H1 (cell line): ENCODE measurements at regions not wholly inside any gene's neighbourhood (a gene's known extent, or its start where the extent isn't known, plus 50 kb on each side); places are given as distances from the start of the nearest gene placed in this dataset.

ENCODE experiments used
- CTCF ChIA-PET: fragments of 300-600 bp; sonication (Branson Sonifier 250); formaldehyde crosslinking; loops from one replicate; lab custom pipeline; 2021; ENCODE audit not compliant: partially characterized antibody; lab: Charles Lee
- POLR2A ChIA-PET: fragments of 300-600 bp; sonication (Branson Sonifier 250); formaldehyde crosslinking; loops from one replicate; lab custom pipeline; 2021; ENCODE audit warnings: inconsistent platforms; ENCODE audit not compliant: partially characterized antibody; lab: Charles Lee
- DNase-seq, 2 experiments: peaks; one replicate each; pipeline versions ENCODE4 v3.0.0 to v3.0.0-alpha.2; 2010 to 2022; ENCODE audit warnings: low spot score in 2 of 2, low read depth in 1 of 2, mixed read lengths in 1 of 2
- FAIRE-seq: peaks from 2 replicates; lab custom pipeline; 2011; peaks lifted over from hg19 to GRCh38; lab: Jason Lieb, UNC
- H2AFZ ChIP-seq: 2 replicates; pipeline ENCODE4 v1.8.1; 2012; ENCODE audit warnings: low read length, inconsistent platforms
- H2AK5ac ChIP-seq: 2 replicates; pipeline ENCODE4 v1.6.1; 2013; ENCODE audit warnings: low read depth, low read length
- H2BK120ac ChIP-seq: replicated peaks from 2 replicates; pipeline ENCODE3; 2013; ENCODE audit warnings: low read depth, low read length, inconsistent platforms
- H2BK12ac ChIP-seq: 2 replicates; pipeline ENCODE4 v1.6.1; 2013; ENCODE audit warnings: low read depth, low read length
- H2BK15ac ChIP-seq: 2 replicates; pipeline ENCODE4 v1.6.1; 2013; ENCODE audit warnings: low read length
- H2BK20ac ChIP-seq: 2 replicates; pipeline ENCODE4 v1.6.1; 2013; ENCODE audit warnings: low read length
- H2BK5ac ChIP-seq: 2 replicates; pipeline ENCODE4 v1.6.1; 2013; ENCODE audit warnings: low read depth, low read length
- H3K14ac ChIP-seq: 2 replicates; pipeline ENCODE4 v1.6.1; 2013; ENCODE audit warnings: inconsistent platforms; ENCODE audit not compliant: insufficient read length
- H3K18ac ChIP-seq: 2 replicates; pipeline ENCODE4 v1.6.1; 2013; ENCODE audit warnings: low read length; ENCODE audit errors: extremely low read depth
- H3K23ac ChIP-seq: 2 replicates; pipeline ENCODE4 v1.6.1; 2013; ENCODE audit warnings: inconsistent platforms; ENCODE audit not compliant: insufficient read length
- H3K23me2 ChIP-seq: 2 replicates; pipeline ENCODE4 v1.6.1; 2013; ENCODE audit warnings: low read depth, low read length
- H3K27ac ChIP-seq: 2 replicates; pipeline ENCODE4 v1.6.1; 2011; ENCODE audit warnings: low read depth, low read length, inconsistent platforms
- H3K27me3 ChIP-seq, 4 experiments: replicated peaks in 1 of 4; 1 replicate in 1 of 4; 2 replicates in 3 of 4; pipeline versions ENCODE4 v1.6.1 to v1.8.1; 2011 to 2013; ENCODE audit warnings: low read length in 3 of 4, mild to moderate bottlenecking in 3 of 4, inconsistent platforms in 2 of 4, mixed read lengths in 2 of 4, moderate library complexity in 1 of 4; ENCODE audit not compliant: control insufficient read depth in 3 of 4, insufficient read depth in 3 of 4; ENCODE audit errors: extremely low read depth in 1 of 4
- H3K36me3 ChIP-seq, 4 experiments: 2 replicates each; pipeline versions ENCODE4 v1.6.1 to v1.8.1; 2011 to 2013; ENCODE audit warnings: mild to moderate bottlenecking in 4 of 4, low read length in 3 of 4, moderate library complexity in 2 of 4, control low read depth in 1 of 4, inconsistent platforms in 1 of 4; ENCODE audit not compliant: insufficient read depth in 4 of 4, control insufficient read depth in 2 of 4
- H3K4ac ChIP-seq: replicated peaks from 2 replicates; pipeline ENCODE3; 2013; ENCODE audit warnings: low read length, low read depth, mixed read lengths, inconsistent platforms; ENCODE audit not compliant: insufficient read length
- H3K4me1 ChIP-seq, 4 experiments: replicated peaks in 1 of 4; 1 replicate in 1 of 4; 2 replicates in 3 of 4; pipeline versions ENCODE4 v1.6.1 to v1.8.1; 2011 to 2013; ENCODE audit warnings: low read length in 3 of 4, inconsistent platforms in 2 of 4, mixed read lengths in 1 of 4; ENCODE audit not compliant: insufficient read depth in 4 of 4, control insufficient read depth in 3 of 4
- H3K4me2 ChIP-seq, 2 experiments: 2 replicates each; pipeline versions ENCODE4 v1.6.1 to v1.8.1; 2011 to 2013; ENCODE audit warnings: low read depth in 2 of 2, low read length in 2 of 2, control low read depth in 1 of 2, inconsistent platforms in 1 of 2, mild to moderate bottlenecking in 1 of 2; ENCODE audit not compliant: insufficient read depth in 1 of 2
- H3K4me3 ChIP-seq, 4 experiments: fragments of 200-600, 300-600 bp in 1 of 4; sonication (generic), shearing (Covaris generic), sonication (Bioruptor Twin) in 1 of 4; 2 replicates each; pipeline versions ENCODE4 v1.5.1 to v1.8.1; 2011 to 2016; ENCODE audit warnings: low read length in 4 of 4, low read depth in 3 of 4, control low read depth in 2 of 4, inconsistent platforms in 2 of 4, mild to moderate bottlenecking in 2 of 4, mixed read lengths in 1 of 4, moderate library complexity in 1 of 4; ENCODE audit not compliant: insufficient read depth in 2 of 4; ENCODE audit errors: extremely low read depth in 1 of 4
- H3K56ac ChIP-seq: replicated peaks from 2 replicates; pipeline ENCODE3; 2013; ENCODE audit warnings: low read depth, mild to moderate bottlenecking, mixed read lengths, low read length, inconsistent platforms; ENCODE audit not compliant: insufficient read length
- H3K79me1 ChIP-seq: 2 replicates; pipeline ENCODE4 v1.6.1; 2013; ENCODE audit warnings: low read depth, low read length, control low read depth
- H3K79me2 ChIP-seq, 2 experiments: 2 replicates each; pipeline versions ENCODE4 v1.6.1 to v1.8.1; 2012 to 2013; ENCODE audit warnings: low read length in 2 of 2, mild to moderate bottlenecking in 2 of 2, inconsistent platforms in 1 of 2; ENCODE audit not compliant: insufficient read depth in 2 of 2, control insufficient read depth in 1 of 2
- H3K9ac ChIP-seq, 4 experiments: replicated peaks in 1 of 4; 1 replicate in 1 of 4; 2 replicates in 3 of 4; pipeline versions ENCODE4 v1.6.1 to v1.8.1; 2011 to 2013; ENCODE audit warnings: low read depth in 3 of 4, low read length in 3 of 4, control low read depth in 2 of 4, mild to moderate bottlenecking in 2 of 4, moderate library complexity in 2 of 4, inconsistent platforms in 1 of 4; ENCODE audit errors: extremely low read depth in 1 of 4
- H3K9me3 ChIP-seq, 2 experiments: 2 replicates each; pipeline versions ENCODE4 v1.6.1 to v1.8.1; 2012 to 2013; ENCODE audit warnings: mild to moderate bottlenecking in 2 of 2, moderate library complexity in 2 of 2, control low read depth in 1 of 2, inconsistent platforms in 1 of 2, low read depth in 1 of 2, low read length in 1 of 2, mixed read lengths in 1 of 2; ENCODE audit not compliant: insufficient read depth in 2 of 2
- H4K20me1 ChIP-seq, 2 experiments: replicated peaks in 1 of 2; 2 replicates each; pipeline versions ENCODE3 to v1.8.1; 2011 to 2013; ENCODE audit warnings: inconsistent platforms in 2 of 2, low read length in 2 of 2, mild to moderate bottlenecking in 1 of 2; ENCODE audit not compliant: insufficient read depth in 2 of 2, control insufficient read depth in 1 of 2
- H4K5ac ChIP-seq: 2 replicates; pipeline ENCODE4 v1.6.1; 2013; ENCODE audit warnings: low read length, low read depth, mixed read lengths, inconsistent platforms; ENCODE audit not compliant: insufficient read length
- H4K8ac ChIP-seq: 2 replicates; pipeline ENCODE4 v1.8.0; 2013; ENCODE audit warnings: mild to moderate bottlenecking, moderate library complexity, low read length, inconsistent platforms; ENCODE audit not compliant: insufficient read depth; ENCODE audit errors: extremely low read depth
- H4K91ac ChIP-seq: replicated peaks from 2 replicates; pipeline ENCODE3; 2013; ENCODE audit warnings: low read length, mixed read lengths, inconsistent platforms; ENCODE audit not compliant: insufficient read length
- ATF2 ChIP-seq: IDR thresholded peaks from 2 replicates; pipeline ENCODE4 v1.6.1; 2012; ENCODE audit warnings: low read length, inconsistent platforms
- BACH1 ChIP-seq: IDR thresholded peaks from 2 replicates; pipeline ENCODE4 v1.6.1; 2012; ENCODE audit warnings: low read length, improper control_type of control experiment
- BRCA1 ChIP-seq: IDR thresholded peaks from 2 replicates; pipeline ENCODE4 v1.6.1; 2012; ENCODE audit warnings: low read depth, low read length, improper control_type of control experiment
- CBX5 ChIP-seq: fragments of 300-800, 300-1000 bp; sonication (generic); IDR thresholded peaks from 2 replicates; pipeline ENCODE4 v1.7.1; 2016; ENCODE audit warnings: antibody characterized with exemption, low read length, low read depth
- EGR1 ChIP-seq: IDR thresholded peaks from 2 replicates; pipeline ENCODE4 v1.6.1; 2011; ENCODE audit warnings: low read depth, low read length, borderline replicate concordance
- FOSL1 ChIP-seq: IDR thresholded peaks from 2 replicates; pipeline ENCODE4 v1.6.1; 2011; ENCODE audit warnings: mild to moderate bottlenecking, low read depth, low read length, moderate library complexity; ENCODE audit not compliant: insufficient read depth
- GTF2F1 ChIP-seq: IDR thresholded peaks from 2 replicates; pipeline ENCODE4 v1.6.1; 2012; ENCODE audit warnings: low read depth, low read length, improper control_type of control experiment, borderline replicate concordance
- POLR2A ChIP-seq, 2 experiments: IDR thresholded peaks; 1 replicate in 1 of 2; 2 replicates in 1 of 2; pipeline ENCODE4 v1.6.1; 2011; ENCODE audit warnings: low read depth in 2 of 2, low read length in 2 of 2, mild to moderate bottlenecking in 2 of 2; ENCODE audit errors: control extremely low read depth in 1 of 2
- POU5F1 ChIP-seq: IDR thresholded peaks from 2 replicates; pipeline ENCODE4 v1.6.1; 2011; ENCODE audit warnings: low read depth, mild to moderate bottlenecking, low read length, moderate library complexity
- RNF2 ChIP-seq: fragments of 200-900, 300-1000 bp; sonication (generic); IDR thresholded peaks from 2 replicates; pipeline ENCODE4 v1.7.1; 2016; ENCODE audit warnings: borderline replicate concordance, low read depth, mild to moderate bottlenecking, antibody characterized with exemption, low read length; ENCODE audit not compliant: poor library complexity, severe bottlenecking; ENCODE audit errors: missing control alignments
- SAP30 ChIP-seq: fragments of 300-600 bp; sonication (generic); IDR thresholded peaks from 2 replicates; pipeline ENCODE4 v1.7.1; 2012; ENCODE audit warnings: low read length, moderate library complexity, mild to moderate bottlenecking, inconsistent platforms; ENCODE audit not compliant: insufficient read depth, insufficient replicate concordance
- SIRT6 ChIP-seq: IDR thresholded peaks from one replicate; pipeline ENCODE4 v1.7.1; 2012; ENCODE audit warnings: low read length, inconsistent platforms
- TCF12 ChIP-seq: IDR thresholded peaks from 2 replicates; pipeline ENCODE4 v1.6.1; 2011; ENCODE audit warnings: low read depth, mild to moderate bottlenecking, low read length
- TEAD4 ChIP-seq: IDR thresholded peaks from 2 replicates; pipeline ENCODE4 v1.6.1; 2012; ENCODE audit warnings: low read depth, low read length, inconsistent platforms, mixed read lengths
- WGBS, 2 experiments: shearing (Covaris generic) in 1 of 2; methylation state at CpG; one replicate each; pipeline versions ENCODE4 v1.1.6 to v1.1.7; 2013 to 2015; ENCODE audit warnings: low lambda C conversion rate in 2 of 2, mixed read lengths in 2 of 2, inconsistent platforms in 1 of 2, low coverage in 1 of 2, missing lambda C conversion rate in 1 of 2; ENCODE audit not compliant: insufficient replicate concordance in 2 of 2, insufficient coverage in 1 of 2, insufficient read length in 1 of 2; ENCODE audit errors: extremely low coverage in 1 of 2, missing lambda C conversion rate in 1 of 2; 5-methylcytosine and 5-hydroxymethylcytosine counted together

- Histone ChIP-seq H3K9ac (no peak overlapping the region), H3K4me1 (no peaks in the 10 kb centered on the region), H2AK5ac (no peak overlapping the region), H3K23me2 (no peaks in the 10 kb centered on the region; the same call in 1 of the 2 replicates), H3K9me3 (no peaks in the 10 kb centered on the region), H4K20me1 (no peaks in the 10 kb centered on the region), H2AFZ (no peak overlapping the region), H3K14ac (no peak overlapping the region), H4K91ac (no peak overlapping the region), H4K5ac (no peak overlapping the region), H3K27ac (no peak overlapping the region), H3K27me3 (no peaks in the 10 kb centered on the region), H3K23ac (no peak overlapping the region), H3K4me3 (no peak overlapping the region), H2BK15ac (no peak overlapping the region), H2BK120ac (no peak overlapping the region), H2BK20ac (no peak overlapping the region), H3K4ac (no peak overlapping the region), H3K56ac (no peak overlapping the region), H2BK5ac (no peak overlapping the region), H3K4me2 (no peak overlapping the region), H3K79me2 (no peaks in the 10 kb centered on the region), H3K18ac (no peak overlapping the region), H2BK12ac (no peak overlapping the region), H3K79me1 (no peaks in the 10 kb centered on the region), H3K36me3 (no peaks in the 10 kb centered on the region), H4K8ac (no peak overlapping the region)
- TF ChIP-seq CBX5 (no peak), ATF2 (no peak), GTF2F1 (no peak), TEAD4 (no peak), BRCA1 (no peak), EGR1 (no peak), FOSL1 (no peak), BACH1 (no peak), POLR2A (IDR thresholded peaks at IDR 0.05; ENCODE audit: control extremely low read depth in 1 of 2, low read depth in 2 of 2, low read length in 2 of 2) (no peak), RNF2 (no peak), TCF12 (no peak), POU5F1 (no peak), SAP30 (no peak), SIRT6 (no peak)
- 100% methylated on average over 1 of the region's 1 CpG; no CpG with 5 or more reads in 1 of the 2 experiments for WGBS, 2 experiments
- no peak for FAIRE-seq
- ChIA-PET CTCF (interaction anchor here (0.8 kb wide), 1 partner anchor 87 kb away, joined by 4 read pairs; no protein-coding TSS in a partner anchor), POLR2A (no interaction called here)
- DNase-seq = no peak
Measured at GRCh38 chr5:167381457-167381856, 910.0 kb upstream of the WWC1 start.
